ENCODE measurements at regions not wholly inside any gene's neighbourhood (a gene's known extent, or its start where the extent isn't known, plus 50 kb on each side); places are given as distances from the start of the nearest gene placed in this dataset.

DNA sequence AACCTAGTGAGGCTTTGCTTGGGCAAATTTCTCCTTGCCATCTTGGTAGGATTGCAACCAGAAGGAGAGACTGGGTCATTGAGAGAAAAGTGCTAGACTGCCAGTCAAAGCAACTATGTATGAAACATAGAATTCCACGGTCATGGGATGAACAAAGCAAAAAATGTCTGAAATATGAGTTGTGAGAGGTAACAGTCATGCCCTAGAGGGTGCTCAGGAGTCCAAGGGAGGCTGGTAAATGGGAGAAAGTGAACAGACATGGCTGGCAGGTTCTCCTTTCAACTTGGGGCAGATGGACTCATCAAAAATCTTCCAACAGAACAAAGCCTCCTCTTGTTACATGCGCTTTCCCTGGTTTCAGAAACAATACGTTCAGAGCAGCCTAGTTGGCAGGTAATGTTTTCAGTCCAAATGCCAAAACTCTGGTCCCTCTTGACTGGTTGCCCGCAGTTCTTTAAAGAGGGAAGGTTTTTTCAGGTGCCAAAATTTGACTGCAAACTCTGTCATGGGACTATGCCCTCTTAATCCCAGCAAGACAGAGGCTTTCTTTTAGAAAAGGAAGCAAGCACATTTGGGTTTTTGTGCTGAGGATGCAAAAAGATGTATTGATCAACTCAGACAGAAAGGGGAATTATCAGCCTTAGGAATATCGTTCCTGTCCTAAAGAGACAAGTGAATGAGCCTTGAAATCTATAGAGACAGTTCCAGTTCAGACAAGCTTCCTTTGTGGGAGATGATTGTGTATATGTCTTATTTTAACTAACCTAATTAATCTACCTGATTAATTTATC lies 68.5 kb upstream of the SASH1 start:
- H3K36me3 Mint-ChIP-seq: no peaks in the 10 kb centered on the region

DNA sequence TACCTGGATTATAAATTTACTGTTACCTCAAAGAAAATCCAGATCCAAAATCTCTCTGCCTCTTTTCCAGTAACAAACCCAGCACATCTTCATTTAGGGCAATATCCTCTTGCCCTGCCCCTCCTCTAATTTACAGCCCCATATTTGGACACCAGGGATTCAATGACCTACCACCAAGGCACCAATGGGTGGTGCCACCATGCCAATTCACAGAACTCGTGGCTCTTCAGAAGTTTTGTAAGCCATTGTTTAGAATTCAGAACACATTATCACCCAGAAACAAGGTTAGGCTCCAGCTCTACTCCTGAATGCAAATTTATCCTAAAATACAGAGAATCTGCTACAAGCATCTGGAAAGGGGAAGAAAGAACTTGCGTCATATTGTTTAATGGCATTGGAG lies 67.8 kb upstream of the SASH1 start:
- TF ChIP-seq, protein P1, sequence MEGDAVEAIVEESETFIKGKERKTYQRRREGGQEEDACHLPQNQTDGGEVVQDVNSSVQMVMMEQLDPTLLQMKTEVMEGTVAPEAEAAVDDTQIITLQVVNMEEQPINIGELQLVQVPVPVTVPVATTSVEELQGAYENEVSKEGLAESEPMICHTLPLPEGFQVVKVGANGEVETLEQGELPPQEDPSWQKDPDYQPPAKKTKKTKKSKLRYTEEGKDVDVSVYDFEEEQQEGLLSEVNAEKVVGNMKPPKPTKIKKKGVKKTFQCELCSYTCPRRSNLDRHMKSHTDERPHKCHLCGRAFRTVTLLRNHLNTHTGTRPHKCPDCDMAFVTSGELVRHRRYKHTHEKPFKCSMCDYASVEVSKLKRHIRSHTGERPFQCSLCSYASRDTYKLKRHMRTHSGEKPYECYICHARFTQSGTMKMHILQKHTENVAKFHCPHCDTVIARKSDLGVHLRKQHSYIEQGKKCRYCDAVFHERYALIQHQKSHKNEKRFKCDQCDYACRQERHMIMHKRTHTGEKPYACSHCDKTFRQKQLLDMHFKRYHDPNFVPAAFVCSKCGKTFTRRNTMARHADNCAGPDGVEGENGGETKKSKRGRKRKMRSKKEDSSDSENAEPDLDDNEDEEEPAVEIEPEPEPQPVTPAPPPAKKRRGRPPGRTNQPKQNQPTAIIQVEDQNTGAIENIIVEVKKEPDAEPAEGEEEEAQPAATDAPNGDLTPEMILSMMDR (IDR thresholded peaks at IDR 0.05): no peak
- H3K27me3 Mint-ChIP-seq (ENCODE audit: low read depth in 2 of 2): peaks cover 9% of the 10 kb centered on the region in 2 donors
- Histone ChIP-seq H3K4me3 (ENCODE audit: low read length) (no peak overlapping the region), H3K9me3 (ENCODE audit: control insufficient read depth, insufficient read depth, low read length) (no peaks in the 10 kb centered on the region), H3K27me3 (ENCODE audit: control insufficient read depth, insufficient read depth, low read length) (no peaks in the 10 kb centered on the region), H3K4me1 (ENCODE audit: control insufficient read depth, insufficient read depth, low read length) (no peaks in the 10 kb centered on the region), H3K36me3 (ENCODE audit: control insufficient read depth, insufficient read depth, low read length) (no peaks in the 10 kb centered on the region), H3K27ac (ENCODE audit: low read length) (no peak overlapping the region)
- intact Hi-C loops (cut with micrococcal nuclease): no loop called here
- DNase-seq (no peak), ATAC-seq (no peak)
- no peaks in the 10 kb centered on the region for H3K9me3 Mint-ChIP-seq
- H3K4me1 Mint-ChIP-seq: no peaks in the 10 kb centered on the region
- WGBS (ENCODE audit: insufficient coverage): 71% methylated on average over 2 of the region's 2 CpGs
- no peak overlapping the region for H3K4me3 Mint-ChIP-seq
- no peak overlapping the region for H3K27ac Mint-ChIP-seq
- H3K36me3 Mint-ChIP-seq: no peaks in the 10 kb centered on the region

More for the DNA sequence above, 68.5 kb upstream of the SASH1 start:
- no peak overlapping the region for H3K4me3 ChIP-seq (ENCODE audit: low read length)
- DNase-seq: no peak
- ATAC-seq: no peak
- TF ChIP-seq, protein P1 (IDR thresholded peaks at IDR 0.05): no peak
- no peaks in the 10 kb centered on the region for H3K27me3 ChIP-seq (ENCODE audit: control insufficient read depth, insufficient read depth, low read length)
- WGBS (ENCODE audit: insufficient coverage): 88% methylated on average over 5 of the region's 5 CpGs
- H3K27ac ChIP-seq (ENCODE audit: low read length): no peak overlapping the region
- Mint-ChIP-seq H3K9me3 (no peaks in the 10 kb centered on the region), H3K27ac (no peak overlapping the region), H3K4me3 (no peak overlapping the region), H3K27me3 (ENCODE audit: low read depth in 2 of 2) (peaks cover 9% of the 10 kb centered on the region in 2 donors), H3K4me1 (no peaks in the 10 kb centered on the region)
- intact Hi-C loops (cut with micrococcal nuclease): no loop called here
- no peaks in the 10 kb centered on the region for H3K9me3 ChIP-seq (ENCODE audit: control insufficient read depth, insufficient read depth, low read length)
- no peaks in the 10 kb centered on the region for H3K4me1 ChIP-seq (ENCODE audit: control insufficient read depth, insufficient read depth, low read length)
- no peaks in the 10 kb centered on the region for H3K36me3 ChIP-seq (ENCODE audit: control insufficient read depth, insufficient read depth, low read length)

DNA sequence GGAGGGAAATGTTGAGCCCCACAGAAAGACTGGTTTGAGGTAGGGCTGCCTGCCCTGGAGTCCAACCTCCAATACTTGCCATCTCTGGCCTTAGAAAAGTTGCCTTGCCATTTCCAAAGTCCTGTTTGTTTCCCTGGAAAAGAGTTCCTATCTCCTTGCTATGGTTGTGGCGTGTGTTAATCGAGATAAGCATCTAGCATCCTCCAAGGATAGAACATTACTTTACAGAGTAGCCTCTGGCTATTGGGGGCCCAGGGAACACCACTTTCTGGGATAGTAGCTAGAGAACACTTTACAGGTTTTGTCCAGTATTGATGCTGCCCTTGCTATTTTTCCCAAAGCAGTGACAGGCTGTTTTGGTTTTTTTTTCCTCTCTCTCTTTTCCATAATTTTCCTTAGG lies 57.4 kb upstream of the SASH1 start:
- no peaks in the 10 kb centered on the region for H3K36me3 Mint-ChIP-seq
- Histone ChIP-seq H3K4me3 (ENCODE audit: low read length) (no peak overlapping the region), H3K4me1 (ENCODE audit: control insufficient read depth, insufficient read depth, low read length) (no peaks in the 10 kb centered on the region), H3K27me3 (ENCODE audit: control insufficient read depth, insufficient read depth, low read length) (no peaks in the 10 kb centered on the region), H3K9me3 (ENCODE audit: control insufficient read depth, insufficient read depth, low read length) (no peaks in the 10 kb centered on the region), H3K27ac (ENCODE audit: low read length) (no peak overlapping the region), H3K36me3 (ENCODE audit: control insufficient read depth, insufficient read depth, low read length) (no peaks in the 10 kb centered on the region)
- TF ChIP-seq, protein P1 (IDR thresholded peaks at IDR 0.05): no peak
- H3K4me1 Mint-ChIP-seq: no peaks in the 10 kb centered on the region
- H3K9me3 Mint-ChIP-seq: no peaks in the 10 kb centered on the region
- ATAC-seq: no peak
- 96% methylated on average over 2 of the region's 2 CpGs for WGBS (ENCODE audit: insufficient coverage)
- no peak overlapping the region for H3K27ac Mint-ChIP-seq
- no peak overlapping the region for H3K4me3 Mint-ChIP-seq
- intact Hi-C loops (cut with micrococcal nuclease): no loop called here
- DNase-seq: no peak
- no peaks in the 10 kb centered on the region for H3K27me3 Mint-ChIP-seq (ENCODE audit: low read depth in 2 of 2)

DNA sequence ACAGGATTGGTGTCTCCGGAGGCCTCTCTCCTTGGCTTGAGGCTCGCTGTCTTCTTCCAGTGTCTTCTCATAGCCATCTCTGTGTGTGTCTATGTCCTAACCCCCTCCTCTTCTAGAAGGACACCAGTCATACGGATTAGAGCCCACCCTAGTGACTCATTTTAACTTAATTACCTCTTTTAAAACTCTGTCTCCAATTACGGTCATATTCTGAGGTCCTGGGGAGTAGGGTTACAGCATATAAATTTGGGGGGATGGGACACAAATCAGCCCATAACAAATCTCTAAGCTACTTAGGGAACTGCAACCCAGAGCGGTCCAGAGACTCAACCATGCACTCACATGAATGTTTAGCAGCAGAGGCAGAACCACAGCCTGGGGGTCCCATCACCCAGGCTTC lies 56.1 kb upstream of the SASH1 start:
- H3K4me1 ChIP-seq (ENCODE audit: control insufficient read depth, insufficient read depth, low read length): no peaks in the 10 kb centered on the region
- WGBS (ENCODE audit: insufficient coverage): 81% methylated on average over 4 of the region's 5 CpGs
- no peak overlapping the region for H3K4me3 ChIP-seq (ENCODE audit: low read length)
- DNase-seq: no peak
- no peaks in the 10 kb centered on the region for H3K27me3 ChIP-seq (ENCODE audit: control insufficient read depth, insufficient read depth, low read length)
- Mint-ChIP-seq H3K4me1 (no peaks in the 10 kb centered on the region), H3K36me3 (no peaks in the 10 kb centered on the region), H3K9me3 (no peaks in the 10 kb centered on the region), H3K27ac (no peak overlapping the region), H3K27me3 (ENCODE audit: low read depth in 2 of 2) (no peaks in the 10 kb centered on the region), H3K4me3 (no peak overlapping the region)
- no peaks in the 10 kb centered on the region for H3K36me3 ChIP-seq (ENCODE audit: control insufficient read depth, insufficient read depth, low read length)
- no peak for ATAC-seq
- intact Hi-C loops (cut with micrococcal nuclease): no loop called here
- H3K27ac ChIP-seq (ENCODE audit: low read length): no peak overlapping the region
- TF ChIP-seq, protein P1 (IDR thresholded peaks at IDR 0.05): no peak
- H3K9me3 ChIP-seq (ENCODE audit: control insufficient read depth, insufficient read depth, low read length): no peaks in the 10 kb centered on the region
